Natural killer cell (primary cell): ENCODE measurements at regions not wholly inside any gene's neighbourhood (a gene's known extent, or its start where the extent isn't known, plus 50 kb on each side); places are given as distances from the start of the nearest gene placed in this dataset.

ENCODE experiments used
- ATAC-seq, 3 donors: fragments of 150-1000 bp in 2 of 3; fragments of 200-7000 bp in 1 of 3; cut with Tn5 transposase; 1 replicate in 1 of 3; 2 replicates in 2 of 3; pipeline ENCODE4 v1.10.0; 2021; ENCODE audit warnings: mild to moderate bottlenecking in 2 of 3, moderate library complexity in 2 of 3
- DNase-seq, 2 donors: peaks; one replicate each; pipeline versions ENCODE4 v3.0.0 to v3.0.0-alpha.2; 2013 to 2021; ENCODE audit warnings: mixed read lengths in 1 of 2
- H3K27ac ChIP-seq: one replicate; pipeline ENCODE4 v1.5.1; 2013; ENCODE audit warnings: mild to moderate bottlenecking, low read length
- H3K27me3 ChIP-seq: one replicate; pipeline ENCODE4 v1.6.1; 2013; ENCODE audit warnings: low read length; ENCODE audit not compliant: control insufficient read depth, insufficient read depth
- H3K36me3 ChIP-seq: one replicate; pipeline ENCODE4 v1.6.1; 2013; ENCODE audit warnings: low read length; ENCODE audit not compliant: control insufficient read depth, insufficient read depth
- H3K4me1 ChIP-seq: one replicate; pipeline ENCODE4 v1.6.1; 2013; ENCODE audit warnings: low read length; ENCODE audit not compliant: control insufficient read depth, insufficient read depth
- H3K4me3 ChIP-seq: one replicate; pipeline ENCODE4 v1.5.1; 2013; ENCODE audit warnings: low read length
- H3K9me3 ChIP-seq: one replicate; pipeline ENCODE4 v1.6.1; 2013; ENCODE audit warnings: low read length; ENCODE audit not compliant: control insufficient read depth, insufficient read depth
- H3K27ac Mint-ChIP-seq, 2 donors: one replicate each; pipeline ENCODE4 v1.8.0; 2022; ENCODE audit warnings: mild to moderate bottlenecking in 2 of 2, mixed read lengths in 2 of 2, moderate library complexity in 1 of 2
- H3K27me3 Mint-ChIP-seq, 2 donors: one replicate each; pipeline ENCODE4 v1.8.0; 2022; ENCODE audit warnings: low read depth in 2 of 2, mixed read lengths in 2 of 2
- H3K36me3 Mint-ChIP-seq: one replicate; pipeline ENCODE4 v1.8.0; 2022; ENCODE audit warnings: mixed read lengths
- H3K4me1 Mint-ChIP-seq, 2 donors: one replicate each; pipeline ENCODE4 v1.8.0; 2022; ENCODE audit warnings: mixed read lengths in 2 of 2
- H3K4me3 Mint-ChIP-seq: one replicate; pipeline ENCODE4 v1.8.0; 2022; ENCODE audit warnings: mild to moderate bottlenecking, moderate library complexity, mixed read lengths
- H3K9me3 Mint-ChIP-seq, 2 donors: one replicate each; pipeline ENCODE4 v1.8.0; 2022; ENCODE audit warnings: mixed read lengths in 2 of 2
- WGBS: methylation state at CpG from one replicate; pipeline ENCODE4 v1.1.7; 2013; ENCODE audit warnings: missing lambda C conversion rate; ENCODE audit not compliant: insufficient coverage; 5-methylcytosine and 5-hydroxymethylcytosine counted together
- intact Hi-C: fragments of 100-400 bp; cut with micrococcal nuclease; formaldehyde crosslinking; loops from one replicate; pipeline ENCODE4 v1.14.2; 2022
- TF ChIP-seq, protein P1 (sequence below): fragments of 200-600 bp; IDR thresholded peaks from one replicate; pipeline ENCODE4 v1.8.0; 2022; ENCODE audit warnings: antibody characterized with exemption

DNA sequence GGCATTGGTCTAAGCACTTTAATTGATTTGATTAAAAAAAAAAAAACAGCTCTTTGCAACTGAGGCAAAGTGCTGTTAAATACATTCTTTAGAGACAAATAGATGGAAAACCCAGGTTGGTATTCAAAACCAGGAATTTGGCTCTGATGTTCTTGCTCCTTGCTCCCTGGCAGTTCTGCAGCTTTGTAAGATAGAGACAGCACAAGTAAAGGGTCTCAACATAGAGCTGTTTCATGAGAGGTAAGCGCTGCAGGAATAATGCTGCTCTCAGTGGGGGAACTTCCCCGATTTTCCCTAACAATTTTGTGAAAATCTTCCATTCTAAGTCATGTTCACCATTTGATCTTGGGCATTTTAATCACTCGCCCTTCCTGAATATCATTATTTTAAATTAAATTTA lies 479.5 kb upstream of the HS3ST1 start:
- no peak overlapping the region for H3K4me3 Mint-ChIP-seq
- no peak overlapping the region for H3K4me3 ChIP-seq
- DNase-seq (no peak), ATAC-seq (no peak)
- WGBS = 89% methylated on average over 2 of the region's 3 CpGs
- H3K36me3 ChIP-seq = no peaks in the 10 kb centered on the region
- H3K9me3 ChIP-seq = no peaks in the 10 kb centered on the region
- no peaks in the 10 kb centered on the region for H3K4me1 Mint-ChIP-seq
- no peak overlapping the region for H3K27ac Mint-ChIP-seq
- TF ChIP-seq, protein P1, sequence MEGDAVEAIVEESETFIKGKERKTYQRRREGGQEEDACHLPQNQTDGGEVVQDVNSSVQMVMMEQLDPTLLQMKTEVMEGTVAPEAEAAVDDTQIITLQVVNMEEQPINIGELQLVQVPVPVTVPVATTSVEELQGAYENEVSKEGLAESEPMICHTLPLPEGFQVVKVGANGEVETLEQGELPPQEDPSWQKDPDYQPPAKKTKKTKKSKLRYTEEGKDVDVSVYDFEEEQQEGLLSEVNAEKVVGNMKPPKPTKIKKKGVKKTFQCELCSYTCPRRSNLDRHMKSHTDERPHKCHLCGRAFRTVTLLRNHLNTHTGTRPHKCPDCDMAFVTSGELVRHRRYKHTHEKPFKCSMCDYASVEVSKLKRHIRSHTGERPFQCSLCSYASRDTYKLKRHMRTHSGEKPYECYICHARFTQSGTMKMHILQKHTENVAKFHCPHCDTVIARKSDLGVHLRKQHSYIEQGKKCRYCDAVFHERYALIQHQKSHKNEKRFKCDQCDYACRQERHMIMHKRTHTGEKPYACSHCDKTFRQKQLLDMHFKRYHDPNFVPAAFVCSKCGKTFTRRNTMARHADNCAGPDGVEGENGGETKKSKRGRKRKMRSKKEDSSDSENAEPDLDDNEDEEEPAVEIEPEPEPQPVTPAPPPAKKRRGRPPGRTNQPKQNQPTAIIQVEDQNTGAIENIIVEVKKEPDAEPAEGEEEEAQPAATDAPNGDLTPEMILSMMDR = no peak
- no peaks in the 10 kb centered on the region for H3K27me3 Mint-ChIP-seq
- H3K27ac ChIP-seq = no peak overlapping the region
- H3K9me3 Mint-ChIP-seq = peaks cover 8 to 10% of the 10 kb centered on the region in 2 donors
- no peaks in the 10 kb centered on the region for H3K27me3 ChIP-seq
- intact Hi-C loops = no loop called here
- H3K36me3 Mint-ChIP-seq = no peaks in the 10 kb centered on the region
- no peaks in the 10 kb centered on the region for H3K4me1 ChIP-seq

DNA sequence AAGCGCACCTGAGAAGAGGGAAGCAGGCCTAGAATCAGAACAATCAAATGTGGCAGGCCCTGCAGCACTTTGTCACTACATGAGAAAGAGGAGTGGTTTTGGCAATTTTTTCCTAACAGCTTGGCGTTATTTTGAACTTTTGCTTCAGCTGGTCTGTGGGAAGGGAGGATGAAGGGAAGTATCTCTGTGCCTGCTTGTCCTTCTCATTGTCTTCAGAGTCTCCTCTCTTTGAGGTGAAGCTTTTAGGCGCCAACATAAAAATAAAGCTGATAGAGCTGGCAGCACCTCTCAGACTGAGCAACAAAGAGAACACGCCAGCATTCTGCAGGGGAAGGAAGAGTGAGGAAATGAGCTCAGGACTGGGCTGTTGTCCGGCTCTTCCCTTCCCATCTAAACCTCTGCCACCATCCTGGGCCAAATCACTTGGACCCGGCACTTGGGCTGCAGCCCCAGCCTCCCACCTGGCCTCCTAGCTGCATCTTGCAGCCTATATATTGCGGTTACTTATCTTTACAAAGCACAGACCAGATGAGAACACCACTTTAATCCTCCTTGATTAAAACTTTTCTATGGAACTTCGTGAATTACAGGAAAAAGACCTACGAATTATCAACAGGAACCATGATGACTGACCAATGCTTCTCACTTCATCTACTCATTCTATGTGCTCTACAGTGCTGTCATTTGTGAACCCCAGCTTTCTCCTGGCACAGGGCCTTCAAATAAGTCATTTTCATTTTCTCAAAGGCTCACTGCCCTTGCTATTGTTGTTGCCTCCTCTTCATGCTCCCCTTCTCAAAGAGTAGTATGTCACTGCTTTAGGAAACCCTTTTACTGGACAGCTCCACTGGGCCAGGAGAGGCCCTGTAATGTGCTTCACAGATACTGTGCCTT lies 476.4 kb upstream of the HS3ST1 start:
- ATAC-seq = no peak
- H3K36me3 Mint-ChIP-seq = no peaks in the 10 kb centered on the region
- no peak overlapping the region for H3K4me3 ChIP-seq
- 63% methylated on average over 9 of the region's 9 CpGs for WGBS
- no peaks in the 10 kb centered on the region for H3K27me3 Mint-ChIP-seq
- H3K27ac Mint-ChIP-seq = no peak overlapping the region
- no peak overlapping the region for H3K27ac ChIP-seq
- no peaks in the 10 kb centered on the region for H3K4me1 Mint-ChIP-seq
- H3K27me3 ChIP-seq = no peaks in the 10 kb centered on the region
- H3K36me3 ChIP-seq = no peaks in the 10 kb centered on the region
- TF ChIP-seq, protein P1 = no peak
- no peak overlapping the region for H3K4me3 Mint-ChIP-seq
- H3K9me3 Mint-ChIP-seq = peaks cover 4 to 15% of the 10 kb centered on the region in 2 donors
- intact Hi-C loops = no loop called here
- no peaks in the 10 kb centered on the region for H3K4me1 ChIP-seq
- no peak for DNase-seq
- no peaks in the 10 kb centered on the region for H3K9me3 ChIP-seq

DNA sequence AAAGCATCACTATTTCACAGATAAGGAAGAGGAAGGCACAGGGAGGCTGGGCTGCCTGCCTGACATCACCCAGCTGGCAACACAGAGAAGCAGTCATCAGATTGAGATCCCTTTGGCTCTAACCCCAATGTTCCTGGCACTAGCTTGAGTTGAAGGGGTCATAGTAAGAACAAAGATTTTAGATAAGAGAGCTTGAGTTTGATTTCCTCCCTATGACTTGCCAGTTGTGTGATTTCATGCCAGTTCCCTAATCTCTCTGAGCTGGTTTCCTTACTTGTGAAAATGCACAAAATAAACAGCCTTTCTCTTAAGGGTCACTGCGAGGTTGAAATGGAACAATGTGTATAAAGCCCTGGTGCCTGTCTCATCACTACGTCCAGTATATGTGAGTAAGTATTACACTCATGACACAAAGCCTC lies 475.4 kb upstream of the HS3ST1 start:
- WGBS = no CpG with 5 or more reads among the region's 2 CpGs
- no peak overlapping the region for H3K27ac ChIP-seq
- no peaks in the 10 kb centered on the region for H3K36me3 ChIP-seq
- H3K9me3 ChIP-seq = no peaks in the 10 kb centered on the region
- no peaks in the 10 kb centered on the region for H3K4me1 ChIP-seq
- Mint-ChIP-seq H3K4me1 (no peaks in the 10 kb centered on the region), H3K4me3 (no peak overlapping the region), H3K27ac (no peak overlapping the region), H3K9me3 (peaks cover 8 to 15% of the 10 kb centered on the region in 2 donors), H3K27me3 (no peaks in the 10 kb centered on the region), H3K36me3 (no peaks in the 10 kb centered on the region)
- ATAC-seq (no peak), DNase-seq (no peak)
- intact Hi-C loops = no loop called here
- H3K27me3 ChIP-seq = no peaks in the 10 kb centered on the region
- TF ChIP-seq, protein P1 = no peak
- H3K4me3 ChIP-seq = no peak overlapping the region

DNA sequence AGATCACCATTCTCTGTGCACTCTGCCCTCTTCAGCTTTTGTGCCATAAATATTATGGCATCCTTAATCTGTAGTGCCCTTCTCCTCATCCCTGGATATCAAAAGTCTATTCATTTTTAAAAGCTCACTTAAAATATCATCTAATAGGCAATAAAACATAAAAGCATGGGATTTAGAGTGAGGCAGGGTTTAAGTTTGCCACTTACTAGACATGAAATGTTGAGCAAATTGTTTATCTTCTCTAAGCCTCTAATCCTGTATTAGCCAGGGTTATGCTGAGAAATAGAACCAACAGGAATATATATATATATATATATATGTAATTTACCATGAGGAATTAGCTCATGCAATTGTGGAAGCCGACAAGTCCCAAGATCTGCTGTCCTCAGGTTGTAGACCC lies 472.4 kb upstream of the HS3ST1 start:
- ATAC-seq (no peak), DNase-seq (no peak)
- Histone ChIP-seq H3K36me3 (no peaks in the 10 kb centered on the region), H3K27ac (no peak overlapping the region), H3K9me3 (no peaks in the 10 kb centered on the region), H3K27me3 (no peaks in the 10 kb centered on the region), H3K4me1 (no peaks in the 10 kb centered on the region), H3K4me3 (no peak overlapping the region)
- Mint-ChIP-seq H3K27ac (no peak overlapping the region), H3K4me3 (no peak overlapping the region), H3K4me1 (no peaks in the 10 kb centered on the region), H3K36me3 (peaks cover 7% of the 10 kb centered on the region), H3K9me3 (peaks cover 14 to 18% of the 10 kb centered on the region in 2 donors), H3K27me3 (no peaks in the 10 kb centered on the region)
- WGBS = 74% methylated on average over 1 of the region's 1 CpG
- TF ChIP-seq, protein P1 = no peak
- intact Hi-C loops = no loop called here
